ENCODE measurements at regions not wholly inside any gene's neighbourhood (a gene's known extent, or its start where the extent isn't known, plus 50 kb on each side); places are given as distances from the start of the nearest gene placed in this dataset.

GRCh38 chr4:41446981-41447725 lies 90.8 kb upstream of the LIMCH1 start:
- Histone ChIP-seq H3K4me3 (ENCODE audit: low read length) (no peak overlapping the region), H3K9me3 (ENCODE audit: low read length) (peaks cover 6% of the 10 kb centered on the region)

DNA sequence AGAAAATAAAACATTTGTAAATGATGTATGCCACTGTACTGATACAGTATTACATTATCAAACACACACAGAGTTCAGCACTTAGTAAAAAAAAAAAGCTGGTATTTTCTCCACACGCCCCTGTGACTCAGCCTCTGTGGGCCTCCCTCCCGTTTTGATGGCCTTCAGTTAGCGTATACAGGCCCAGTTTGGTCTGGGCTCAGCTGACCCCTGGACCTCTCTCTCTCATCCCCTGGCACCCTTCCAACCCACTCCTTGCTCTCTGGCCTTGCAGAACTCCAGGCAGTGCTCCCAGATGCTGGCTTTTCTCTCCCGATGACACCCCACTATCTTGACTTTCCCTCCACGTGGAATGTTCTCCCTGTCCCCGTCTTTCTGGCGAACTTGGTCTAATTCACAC lies 89.0 kb upstream of the LIMCH1 start:
- Histone ChIP-seq H3K27me3 (ENCODE audit: insufficient read depth, low read length) (no peaks in the 10 kb centered on the region), H3K36me3 (ENCODE audit: insufficient read depth, low read length) (no peaks in the 10 kb centered on the region), H3K4me3 (ENCODE audit: low read length) (no peak overlapping the region), H3K4me1 (ENCODE audit: insufficient read depth, low read length) (peaks cover 14% of the 10 kb centered on the region), H3K9me3 (ENCODE audit: low read length) (peaks cover 6% of the 10 kb centered on the region), H2AFZ (ENCODE audit: low read depth, low read length) (no peak overlapping the region)

More at GRCh38 chr4:41446981-41447725, 90.8 kb upstream of the LIMCH1 start:
- Histone ChIP-seq H3K27me3 (ENCODE audit: insufficient read depth, low read length) (no peaks in the 10 kb centered on the region), H2AFZ (ENCODE audit: low read depth, low read length) (no peak overlapping the region), H3K36me3 (ENCODE audit: insufficient read depth, low read length) (no peaks in the 10 kb centered on the region), H3K4me1 (ENCODE audit: insufficient read depth, low read length) (peaks cover 7% of the 10 kb centered on the region)

- Histone ChIP-seq H3K36me3 (ENCODE audit: insufficient read depth, low read length) (no peaks in the 10 kb centered on the region), H3K9me3 (ENCODE audit: low read length) (peaks cover 6% of the 10 kb centered on the region), H3K4me1 (ENCODE audit: insufficient read depth, low read length) (peaks cover 42% of the 10 kb centered on the region), H3K4me3 (ENCODE audit: low read length) (no peak overlapping the region), H2AFZ (ENCODE audit: low read depth, low read length) (no peak overlapping the region), H3K27me3 (ENCODE audit: insufficient read depth, low read length) (no peaks in the 10 kb centered on the region)
These were observed 86.0 kb upstream of the LIMCH1 start for GRCh38 chr4:41451961-41452360.

GRCh38 chr4:41452484-41453225 lies 85.3 kb upstream of the LIMCH1 start:
- no peaks in the 10 kb centered on the region for H3K27me3 ChIP-seq (ENCODE audit: insufficient read depth, low read length)
- H3K4me3 ChIP-seq (ENCODE audit: low read length): no peak overlapping the region
- no peaks in the 10 kb centered on the region for H3K36me3 ChIP-seq (ENCODE audit: insufficient read depth, low read length)
- peaks cover 42% of the 10 kb centered on the region for H3K4me1 ChIP-seq (ENCODE audit: insufficient read depth, low read length)
- peaks cover 6% of the 10 kb centered on the region for H3K9me3 ChIP-seq (ENCODE audit: low read length)
- H2AFZ ChIP-seq (ENCODE audit: low read depth, low read length): no peak overlapping the region

DNA sequence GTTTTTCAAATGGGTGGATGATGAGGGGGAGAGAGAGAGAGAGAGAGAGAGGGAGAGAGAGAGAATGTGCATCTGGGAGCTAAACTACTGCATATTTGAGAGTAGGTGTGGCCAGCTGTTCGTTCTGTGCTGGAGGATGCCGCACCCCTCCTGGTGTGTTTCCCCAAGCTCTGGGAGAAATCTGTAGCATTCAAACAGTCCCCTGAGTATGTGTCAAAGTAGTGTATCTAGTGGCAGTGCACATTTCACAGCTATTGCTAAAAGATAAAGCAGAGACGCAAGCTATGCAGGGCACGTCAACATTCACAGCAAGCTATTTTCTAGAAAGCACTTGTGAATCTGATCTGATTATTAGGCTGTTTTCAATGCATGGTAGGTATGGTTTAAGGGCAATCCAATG lies 83.5 kb upstream of the LIMCH1 start:
- Histone ChIP-seq H3K36me3 (ENCODE audit: insufficient read depth, low read length) (no peaks in the 10 kb centered on the region), H3K4me3 (ENCODE audit: low read length) (no peak overlapping the region), H3K9me3 (ENCODE audit: low read length) (peaks cover 3% of the 10 kb centered on the region), H2AFZ (ENCODE audit: low read depth, low read length) (no peak overlapping the region), H3K27me3 (ENCODE audit: insufficient read depth, low read length) (no peaks in the 10 kb centered on the region), H3K4me1 (ENCODE audit: insufficient read depth, low read length) (peaks cover 42% of the 10 kb centered on the region)

GRCh38 chr4:41455206-41455605 lies 82.8 kb upstream of the LIMCH1 start:
- peaks cover 42% of the 10 kb centered on the region for H3K4me1 ChIP-seq (ENCODE audit: insufficient read depth, low read length)
- no peak overlapping the region for H3K4me3 ChIP-seq (ENCODE audit: low read length)
- H2AFZ ChIP-seq (ENCODE audit: low read depth, low read length): no peak overlapping the region
- H3K27me3 ChIP-seq (ENCODE audit: insufficient read depth, low read length): no peaks in the 10 kb centered on the region
- no peaks in the 10 kb centered on the region for H3K36me3 ChIP-seq (ENCODE audit: insufficient read depth, low read length)
- no peaks in the 10 kb centered on the region for H3K9me3 ChIP-seq (ENCODE audit: low read length)

DNA sequence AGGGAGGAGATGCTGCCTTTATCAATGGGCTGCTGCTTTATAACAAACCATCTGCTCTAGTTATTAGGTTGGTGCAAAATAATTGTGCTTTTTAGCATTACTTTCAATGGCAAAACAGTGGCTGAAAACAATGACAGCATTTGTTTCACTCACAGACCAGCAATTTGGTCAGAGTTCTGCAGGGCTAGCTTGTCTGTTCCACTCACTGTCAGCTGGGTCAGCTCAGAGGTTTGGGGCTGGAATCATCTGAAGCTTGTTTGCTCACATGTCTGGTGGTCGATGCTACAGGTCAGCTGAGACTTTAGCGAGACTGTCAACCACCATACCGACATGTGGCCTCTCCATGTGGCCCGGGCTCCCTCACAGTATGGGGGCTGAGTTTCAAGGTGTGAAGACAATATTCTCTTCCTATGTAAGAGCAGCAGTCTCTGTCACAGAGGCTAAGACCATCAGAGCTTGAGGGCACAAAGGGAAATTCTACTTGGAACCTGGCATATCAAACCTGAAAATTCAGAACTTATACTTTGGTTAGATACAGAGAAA lies 81.3 kb upstream of the LIMCH1 start:
- H3K36me3 ChIP-seq (ENCODE audit: insufficient read depth, low read length): no peaks in the 10 kb centered on the region
- H2AFZ ChIP-seq (ENCODE audit: low read depth, low read length): no peak overlapping the region
- H3K4me1 ChIP-seq (ENCODE audit: insufficient read depth, low read length): peaks cover 39% of the 10 kb centered on the region
- H3K4me3 ChIP-seq (ENCODE audit: low read length): no peak overlapping the region
- H3K9me3 ChIP-seq (ENCODE audit: low read length): no peaks in the 10 kb centered on the region
- H3K27me3 ChIP-seq (ENCODE audit: insufficient read depth, low read length): no peaks in the 10 kb centered on the region

- no peaks in the 10 kb centered on the region for H3K9me3 ChIP-seq (ENCODE audit: low read length)
- H2AFZ ChIP-seq (ENCODE audit: low read depth, low read length): no peak overlapping the region
- H3K4me3 ChIP-seq (ENCODE audit: low read length): no peak overlapping the region
- no peaks in the 10 kb centered on the region for H3K36me3 ChIP-seq (ENCODE audit: insufficient read depth, low read length)
- H3K4me1 ChIP-seq (ENCODE audit: insufficient read depth, low read length): peaks cover 31% of the 10 kb centered on the region
- no peaks in the 10 kb centered on the region for H3K27me3 ChIP-seq (ENCODE audit: insufficient read depth, low read length)
These were observed 79.3 kb upstream of the LIMCH1 start for GRCh38 chr4:41458689-41459088.

DNA sequence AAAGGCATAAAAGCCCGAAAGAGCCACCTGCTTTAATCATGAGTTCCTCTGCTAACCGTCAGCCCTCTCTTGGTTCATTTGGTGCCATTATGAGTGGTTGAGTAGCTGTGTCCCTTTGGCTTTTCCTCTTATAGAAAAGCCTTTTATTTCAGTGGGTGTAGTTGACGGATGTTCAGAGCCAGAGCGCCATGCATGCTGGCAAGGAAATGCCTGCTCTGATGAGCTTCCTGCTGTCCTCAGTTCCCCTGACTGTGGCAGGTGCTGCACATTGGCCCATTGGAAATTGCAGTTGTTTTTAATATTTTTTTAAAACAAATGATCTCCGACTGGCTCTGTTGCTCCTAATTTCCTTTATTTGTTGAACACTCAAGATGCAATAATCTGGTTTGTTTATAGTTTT lies 77.3 kb upstream of the LIMCH1 start:
- no peak overlapping the region for H2AFZ ChIP-seq (ENCODE audit: low read depth, low read length)
- no peaks in the 10 kb centered on the region for H3K27me3 ChIP-seq (ENCODE audit: insufficient read depth, low read length)
- H3K9me3 ChIP-seq (ENCODE audit: low read length): no peaks in the 10 kb centered on the region
- no peak overlapping the region for H3K4me3 ChIP-seq (ENCODE audit: low read length)
- no peaks in the 10 kb centered on the region for H3K36me3 ChIP-seq (ENCODE audit: insufficient read depth, low read length)
- H3K4me1 ChIP-seq (ENCODE audit: insufficient read depth, low read length): peaks cover 11% of the 10 kb centered on the region

- no peak overlapping the region for H2AFZ ChIP-seq (ENCODE audit: low read depth, low read length)
- H3K9me3 ChIP-seq (ENCODE audit: low read length): no peaks in the 10 kb centered on the region
- no peak overlapping the region for H3K4me3 ChIP-seq (ENCODE audit: low read length)
- no peaks in the 10 kb centered on the region for H3K27me3 ChIP-seq (ENCODE audit: insufficient read depth, low read length)
- H3K4me1 ChIP-seq (ENCODE audit: insufficient read depth, low read length): no peaks in the 10 kb centered on the region
- no peaks in the 10 kb centered on the region for H3K36me3 ChIP-seq (ENCODE audit: insufficient read depth, low read length)
These were observed 76.1 kb upstream of the LIMCH1 start for GRCh38 chr4:41461780-41462307.

DNA sequence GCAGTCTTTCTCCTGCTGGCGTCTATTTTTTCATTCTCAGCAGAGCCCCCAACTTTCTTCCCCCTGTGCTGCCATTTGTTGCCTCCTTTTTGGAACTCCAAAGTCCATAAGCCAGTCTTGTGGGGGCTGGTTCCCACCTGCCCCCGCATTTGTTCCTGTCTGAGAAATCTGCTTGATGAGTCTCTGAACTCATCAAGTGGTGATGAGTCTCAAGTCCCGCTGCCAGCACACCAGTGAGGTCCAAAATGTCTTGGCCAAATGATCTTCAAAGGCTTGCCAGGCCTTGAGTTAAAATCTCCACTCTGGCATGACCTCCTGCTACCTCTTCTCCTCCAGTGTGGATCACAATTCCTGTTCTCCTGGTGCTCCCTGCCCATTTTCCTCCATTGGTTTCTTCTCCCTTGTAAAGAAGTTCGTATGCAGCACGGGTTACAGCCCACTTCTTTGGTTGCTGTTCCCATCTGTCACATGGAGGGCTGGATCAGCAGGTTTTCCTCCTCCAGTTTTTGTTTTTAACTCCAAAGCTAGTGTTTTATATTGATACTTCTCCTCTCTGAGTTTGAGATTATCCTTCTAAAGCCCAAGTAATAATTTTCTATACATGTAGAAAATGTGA lies 72.7 kb upstream of the LIMCH1 start:
- no peaks in the 10 kb centered on the region for H3K27me3 ChIP-seq (ENCODE audit: insufficient read depth, low read length)
- H3K4me1 ChIP-seq (ENCODE audit: insufficient read depth, low read length): peaks cover 15% of the 10 kb centered on the region
- H2AFZ ChIP-seq (ENCODE audit: low read depth, low read length): no peak overlapping the region
- H3K4me3 ChIP-seq (ENCODE audit: low read length): no peak overlapping the region
- peaks cover 2% of the 10 kb centered on the region for H3K9me3 ChIP-seq (ENCODE audit: low read length)
- no peaks in the 10 kb centered on the region for H3K36me3 ChIP-seq (ENCODE audit: insufficient read depth, low read length)

- Histone ChIP-seq H3K4me3 (ENCODE audit: low read length) (no peak overlapping the region), H3K27me3 (ENCODE audit: insufficient read depth, low read length) (no peaks in the 10 kb centered on the region), H3K4me1 (ENCODE audit: insufficient read depth, low read length) (peaks cover 25% of the 10 kb centered on the region), H2AFZ (ENCODE audit: low read depth, low read length) (no peak overlapping the region), H3K36me3 (ENCODE audit: insufficient read depth, low read length) (no peaks in the 10 kb centered on the region), H3K9me3 (ENCODE audit: low read length) (peaks cover 2% of the 10 kb centered on the region)
These were observed 71.7 kb upstream of the LIMCH1 start for GRCh38 chr4:41466249-41466648.

- no peaks in the 10 kb centered on the region for H3K36me3 ChIP-seq (ENCODE audit: insufficient read depth, low read length)
- no peak overlapping the region for H2AFZ ChIP-seq (ENCODE audit: low read depth, low read length)
- no peaks in the 10 kb centered on the region for H3K27me3 ChIP-seq (ENCODE audit: insufficient read depth, low read length)
These were observed 69.8 kb upstream of the LIMCH1 start for GRCh38 chr4:41468122-41468521.

More at GRCh38 chr4:41468122-41468521, 69.8 kb upstream of the LIMCH1 start:
- H3K9me3 ChIP-seq (ENCODE audit: low read length): peaks cover 2% of the 10 kb centered on the region
- H3K4me1 ChIP-seq (ENCODE audit: insufficient read depth, low read length): peaks cover 38% of the 10 kb centered on the region
- H3K4me3 ChIP-seq (ENCODE audit: low read length): no peak overlapping the region

Data from neuron (in vitro differentiated cells).